ENCODE measurements at regions not wholly inside any gene's neighbourhood (a gene's known extent, or its start where the extent isn't known, plus 50 kb on each side); places are given as distances from the start of the nearest gene placed in this dataset.

DNA sequence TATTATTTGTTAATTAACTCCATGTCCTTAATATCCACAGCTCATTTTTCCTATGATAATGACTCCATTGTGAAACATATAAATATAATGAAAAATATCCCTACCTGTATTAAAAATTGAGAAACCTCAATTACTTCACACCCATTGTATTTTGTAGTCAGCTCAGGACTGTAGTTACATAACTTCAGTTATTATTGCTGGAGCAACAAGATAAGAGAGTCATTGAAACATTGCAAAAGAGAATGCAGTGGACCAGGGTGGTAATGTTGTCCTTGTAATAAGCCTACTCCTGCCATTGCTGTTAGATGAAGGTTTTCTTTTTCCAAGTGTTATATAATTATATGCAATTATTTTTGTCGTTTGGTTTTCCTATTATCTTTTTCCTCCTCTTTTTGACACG lies 184.4 kb downstream of the PRL start:
- no peaks in the 10 kb centered on the region for H3K4me1 Mint-ChIP-seq
- WGBS (ENCODE audit: insufficient coverage), result no CpG with 5 or more reads among the region's 2 CpGs

DNA sequence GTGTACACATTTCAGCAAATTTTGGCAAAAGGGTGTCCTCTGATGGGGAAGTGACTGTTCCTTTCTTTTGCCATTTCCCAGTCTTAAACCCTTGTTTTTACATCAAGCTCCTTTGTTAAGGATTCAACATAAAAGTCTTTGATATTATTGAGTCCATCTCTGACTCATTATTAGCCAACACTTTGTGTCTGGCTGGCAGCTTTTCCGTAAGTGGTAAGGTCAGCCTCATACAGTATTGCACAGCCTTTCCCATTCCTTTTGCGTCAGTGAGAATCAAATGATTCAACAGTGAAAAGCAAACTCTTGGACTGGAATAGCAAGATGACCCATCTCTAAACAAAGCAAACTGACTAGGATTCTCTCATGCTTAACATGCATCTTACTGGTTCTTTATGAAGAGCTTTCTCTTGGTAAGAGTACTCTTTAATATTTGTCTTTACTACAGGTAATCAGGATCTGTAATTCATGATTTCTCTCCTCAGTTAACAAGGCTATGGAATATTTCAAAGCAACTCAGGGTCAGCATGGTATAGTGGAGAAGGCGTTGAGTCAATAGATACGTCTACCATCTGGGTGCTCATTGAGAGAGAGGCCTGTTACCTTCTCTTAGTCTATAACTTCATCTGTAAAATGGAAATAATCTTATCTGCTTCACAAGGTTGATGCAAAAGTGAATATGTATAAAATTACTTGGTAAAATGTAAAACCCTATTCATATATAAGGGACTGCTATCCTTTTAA lies 183.6 kb downstream of the PRL start:
- no peak overlapping the region for H3K4me3 ChIP-seq (ENCODE audit: low read length)
- no peaks in the 10 kb centered on the region for H3K36me3 Mint-ChIP-seq
- H3K27me3 ChIP-seq (ENCODE audit: control insufficient read depth, insufficient read depth, low read length), result no peaks in the 10 kb centered on the region
- no peak overlapping the region for H3K27ac ChIP-seq (ENCODE audit: low read length)
- no peaks in the 10 kb centered on the region for H3K9me3 ChIP-seq (ENCODE audit: control insufficient read depth, insufficient read depth, low read length)
- TF ChIP-seq, protein P1, sequence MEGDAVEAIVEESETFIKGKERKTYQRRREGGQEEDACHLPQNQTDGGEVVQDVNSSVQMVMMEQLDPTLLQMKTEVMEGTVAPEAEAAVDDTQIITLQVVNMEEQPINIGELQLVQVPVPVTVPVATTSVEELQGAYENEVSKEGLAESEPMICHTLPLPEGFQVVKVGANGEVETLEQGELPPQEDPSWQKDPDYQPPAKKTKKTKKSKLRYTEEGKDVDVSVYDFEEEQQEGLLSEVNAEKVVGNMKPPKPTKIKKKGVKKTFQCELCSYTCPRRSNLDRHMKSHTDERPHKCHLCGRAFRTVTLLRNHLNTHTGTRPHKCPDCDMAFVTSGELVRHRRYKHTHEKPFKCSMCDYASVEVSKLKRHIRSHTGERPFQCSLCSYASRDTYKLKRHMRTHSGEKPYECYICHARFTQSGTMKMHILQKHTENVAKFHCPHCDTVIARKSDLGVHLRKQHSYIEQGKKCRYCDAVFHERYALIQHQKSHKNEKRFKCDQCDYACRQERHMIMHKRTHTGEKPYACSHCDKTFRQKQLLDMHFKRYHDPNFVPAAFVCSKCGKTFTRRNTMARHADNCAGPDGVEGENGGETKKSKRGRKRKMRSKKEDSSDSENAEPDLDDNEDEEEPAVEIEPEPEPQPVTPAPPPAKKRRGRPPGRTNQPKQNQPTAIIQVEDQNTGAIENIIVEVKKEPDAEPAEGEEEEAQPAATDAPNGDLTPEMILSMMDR (IDR thresholded peaks at IDR 0.05), result no peak
- no peak for ATAC-seq
- H3K27ac Mint-ChIP-seq, result no peak overlapping the region
- no peaks in the 10 kb centered on the region for H3K4me1 ChIP-seq (ENCODE audit: control insufficient read depth, insufficient read depth, low read length)
- no peak for DNase-seq
- H3K4me3 Mint-ChIP-seq, result no peak overlapping the region
- H3K36me3 ChIP-seq (ENCODE audit: control insufficient read depth, insufficient read depth, low read length), result no peaks in the 10 kb centered on the region
- WGBS (ENCODE audit: insufficient coverage), result 89% methylated on average over 2 of the region's 4 CpGs
- H3K4me1 Mint-ChIP-seq, result no peaks in the 10 kb centered on the region
- peaks cover 0 to 3% of the 10 kb centered on the region in 2 donors for H3K27me3 Mint-ChIP-seq (ENCODE audit: low read depth in 2 of 2)
- intact Hi-C loops (cut with micrococcal nuclease), result no loop called here
- no peaks in the 10 kb centered on the region for H3K9me3 Mint-ChIP-seq

More for the DNA sequence above, 184.4 kb downstream of the PRL start:
- H3K27me3 Mint-ChIP-seq (ENCODE audit: low read depth in 2 of 2), result peaks cover 0 to 3% of the 10 kb centered on the region in 2 donors
- H3K27ac Mint-ChIP-seq, result no peak overlapping the region
- H3K27me3 ChIP-seq (ENCODE audit: control insufficient read depth, insufficient read depth, low read length), result no peaks in the 10 kb centered on the region
- H3K4me3 Mint-ChIP-seq, result no peak overlapping the region
- TF ChIP-seq, protein P1 (IDR thresholded peaks at IDR 0.05), result no peak
- no peaks in the 10 kb centered on the region for H3K9me3 ChIP-seq (ENCODE audit: control insufficient read depth, insufficient read depth, low read length)
- intact Hi-C loops (cut with micrococcal nuclease), result no loop called here
- no peaks in the 10 kb centered on the region for H3K9me3 Mint-ChIP-seq
- H3K4me1 ChIP-seq (ENCODE audit: control insufficient read depth, insufficient read depth, low read length), result no peaks in the 10 kb centered on the region
- H3K36me3 ChIP-seq (ENCODE audit: control insufficient read depth, insufficient read depth, low read length), result no peaks in the 10 kb centered on the region
- no peak overlapping the region for H3K4me3 ChIP-seq (ENCODE audit: low read length)
- no peak overlapping the region for H3K27ac ChIP-seq (ENCODE audit: low read length)
- no peak for ATAC-seq
- DNase-seq, result no peak
- H3K36me3 Mint-ChIP-seq, result no peaks in the 10 kb centered on the region

DNA sequence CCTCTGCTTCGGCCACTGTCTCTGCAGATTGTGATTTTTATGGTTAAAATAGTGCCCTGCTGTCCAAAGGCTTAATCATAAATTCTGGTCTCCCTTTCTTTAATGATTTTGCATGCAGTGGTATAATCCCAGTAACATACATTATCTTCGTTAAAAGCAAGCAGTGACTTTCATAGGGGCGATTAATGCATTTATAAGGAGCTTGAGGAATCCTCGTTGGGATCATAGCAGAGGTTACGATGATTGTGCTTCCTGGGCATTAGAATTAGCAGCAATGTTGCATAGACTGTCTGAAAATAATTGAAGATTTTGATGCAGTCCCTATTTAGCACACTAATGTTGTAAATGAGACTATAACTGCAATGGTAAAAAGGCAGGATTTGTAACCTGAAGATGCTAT lies 181.3 kb downstream of the PRL start:
- intact Hi-C loops (cut with micrococcal nuclease), result no loop called here
- WGBS (ENCODE audit: insufficient coverage), result 96% methylated on average over 4 of the region's 5 CpGs
- Histone ChIP-seq H3K27me3 (ENCODE audit: control insufficient read depth, insufficient read depth, low read length) (no peaks in the 10 kb centered on the region), H3K4me1 (ENCODE audit: control insufficient read depth, insufficient read depth, low read length) (no peaks in the 10 kb centered on the region), H3K27ac (ENCODE audit: low read length) (no peak overlapping the region), H3K9me3 (ENCODE audit: control insufficient read depth, insufficient read depth, low read length) (no peaks in the 10 kb centered on the region), H3K36me3 (ENCODE audit: control insufficient read depth, insufficient read depth, low read length) (no peaks in the 10 kb centered on the region), H3K4me3 (ENCODE audit: low read length) (no peak overlapping the region)
- peaks cover 0 to 3% of the 10 kb centered on the region in 2 donors for H3K27me3 Mint-ChIP-seq (ENCODE audit: low read depth in 2 of 2)
- H3K27ac Mint-ChIP-seq, result no peak overlapping the region
- H3K36me3 Mint-ChIP-seq, result no peaks in the 10 kb centered on the region
- no peaks in the 10 kb centered on the region for H3K4me1 Mint-ChIP-seq
- H3K4me3 Mint-ChIP-seq, result no peak overlapping the region
- TF ChIP-seq, protein P1 (IDR thresholded peaks at IDR 0.05), result no peak
- ATAC-seq (no peak), DNase-seq (no peak)
- H3K9me3 Mint-ChIP-seq, result no peaks in the 10 kb centered on the region

DNA sequence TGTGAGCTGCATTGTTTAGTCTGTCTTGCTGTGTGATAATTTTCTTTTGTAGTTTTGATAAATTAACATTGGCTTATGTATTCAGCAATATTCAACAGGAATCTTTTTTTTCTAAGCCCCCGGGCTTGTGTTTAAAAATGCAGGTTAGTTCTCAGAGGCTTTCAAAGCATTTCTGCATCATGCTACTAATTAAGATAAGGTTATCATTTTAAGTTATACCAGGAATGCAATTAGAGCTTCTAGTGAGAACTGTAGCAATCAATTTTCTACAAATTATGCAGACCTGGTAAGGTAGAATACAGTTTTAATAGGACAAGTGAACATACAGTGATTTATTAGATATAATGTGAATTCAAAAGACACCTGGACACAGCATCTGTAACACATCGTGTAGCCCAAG lies 179.2 kb downstream of the PRL start:
- H3K4me1 Mint-ChIP-seq, result no peaks in the 10 kb centered on the region
- no peak overlapping the region for H3K4me3 Mint-ChIP-seq
- TF ChIP-seq, protein P1 (IDR thresholded peaks at IDR 0.05), result no peak
- Histone ChIP-seq H3K4me3 (ENCODE audit: low read length) (no peak overlapping the region), H3K36me3 (ENCODE audit: control insufficient read depth, insufficient read depth, low read length) (no peaks in the 10 kb centered on the region), H3K4me1 (ENCODE audit: control insufficient read depth, insufficient read depth, low read length) (no peaks in the 10 kb centered on the region), H3K9me3 (ENCODE audit: control insufficient read depth, insufficient read depth, low read length) (no peaks in the 10 kb centered on the region), H3K27ac (ENCODE audit: low read length) (no peak overlapping the region), H3K27me3 (ENCODE audit: control insufficient read depth, insufficient read depth, low read length) (no peaks in the 10 kb centered on the region)
- no peak overlapping the region for H3K27ac Mint-ChIP-seq
- ATAC-seq (no peak), DNase-seq (no peak)
- no peaks in the 10 kb centered on the region for H3K9me3 Mint-ChIP-seq
- no peaks in the 10 kb centered on the region for H3K36me3 Mint-ChIP-seq
- peaks cover 0 to 3% of the 10 kb centered on the region in 2 donors for H3K27me3 Mint-ChIP-seq (ENCODE audit: low read depth in 2 of 2)
- 90% methylated on average over 1 of the region's 2 CpGs for WGBS (ENCODE audit: insufficient coverage)
- intact Hi-C loops (cut with micrococcal nuclease), result no loop called here
